Endothelial cell of umbilical vein (primary cell): ENCODE measurements at regions not wholly inside any gene's neighbourhood (a gene's known extent, or its start where the extent isn't known, plus 50 kb on each side); places are given as distances from the start of the nearest gene placed in this dataset.
"Not testable (repeated sequence)": the region's sequence is repeated elsewhere in the genome, so short reads cannot be mapped to it uniquely, and the experiment has no call there.

ENCODE experiments used
- BruUV-seq: library from RNA; stranded (reverse); fragments of 400-500 nt; replicated peaks from 2 replicates; lab custom pipeline; 2021; lab: Mats Ljungman, UMichigan
- CTCF ChIA-PET: fragments of 300-600, 350-600 bp; sonication (Branson Sonifier 250); formaldehyde crosslinking; loops from one replicate; lab custom pipeline; 2021; ENCODE audit warnings: antibody characterized with exemption, inconsistent platforms; lab: Charles Lee
- POLR2A ChIA-PET: fragments of 300-600, 350-600 bp; sonication (Branson Sonifier 250); formaldehyde crosslinking; loops from one replicate; lab custom pipeline; 2021; ENCODE audit warnings: antibody characterized with exemption, inconsistent platforms; lab: Charles Lee
- DNase-seq: peaks from one replicate; pipeline ENCODE4 v3.0.0-alpha.2; 2011; ENCODE audit warnings: low read depth, low spot score
- FAIRE-seq: peaks from 2 replicates; lab custom pipeline; 2011; peaks lifted over from hg19 to GRCh38; lab: Jason Lieb, UNC
- H2AFZ ChIP-seq: 2 replicates; pipeline ENCODE4 v1.6.0; 2012; ENCODE audit warnings: low read depth, low read length, control low read depth, inconsistent platforms
- H3K27ac ChIP-seq: 2 replicates; pipeline ENCODE4 v1.5.1; 2011; ENCODE audit warnings: low read depth, mild to moderate bottlenecking, control low read depth, low read length, moderate library complexity; ENCODE audit not compliant: insufficient read depth
- H3K27me3 ChIP-seq, 2 experiments: 2 replicates each; pipeline versions ENCODE4 v1.6.0 to v1.6.1; 2011; ENCODE audit warnings: low read length in 2 of 2, mixed read lengths in 1 of 2; ENCODE audit not compliant: control insufficient read depth in 2 of 2, insufficient read depth in 2 of 2
- H3K36me3 ChIP-seq, 2 experiments: 2 replicates in 1 of 2; 3 replicates in 1 of 2; pipeline ENCODE4 v1.5.1; 2011; ENCODE audit warnings: low read length in 2 of 2, mild to moderate bottlenecking in 1 of 2, moderate library complexity in 1 of 2; ENCODE audit not compliant: control insufficient read depth in 2 of 2, insufficient read depth in 2 of 2; ENCODE audit errors: extremely low read depth in 1 of 2
- H3K4me1 ChIP-seq: 3 replicates; pipeline ENCODE4 v1.5.1; 2011; ENCODE audit warnings: mild to moderate bottlenecking, low read length; ENCODE audit not compliant: control insufficient read depth, insufficient read depth; ENCODE audit errors: extremely low read depth
- H3K4me2 ChIP-seq: 2 replicates; pipeline ENCODE4 v1.6.1; 2011; ENCODE audit warnings: low read length, control low read depth, mixed read lengths; ENCODE audit not compliant: insufficient read depth
- H3K4me3 ChIP-seq, 3 experiments: fragments of 200-600 bp in 1 of 3; sonication (generic), shearing (Covaris generic) in 1 of 3; replicated peaks in 1 of 3; 2 replicates each; pipeline ENCODE4 v1.5.1; 2011 to 2016; ENCODE audit warnings: control low read depth in 3 of 3, low read length in 3 of 3, mild to moderate bottlenecking in 2 of 3, inconsistent platforms in 1 of 3, low read depth in 1 of 3, moderate library complexity in 1 of 3; ENCODE audit not compliant: insufficient read depth in 1 of 3
- H3K79me2 ChIP-seq: 2 replicates; pipeline ENCODE4 v1.6.0; 2012; ENCODE audit warnings: low read length, inconsistent platforms; ENCODE audit not compliant: control insufficient read depth, insufficient read depth
- H3K9ac ChIP-seq: replicated peaks from 2 replicates; pipeline ENCODE3; 2011; ENCODE audit warnings: low read length, control low read depth; ENCODE audit not compliant: insufficient read depth; ENCODE audit errors: extremely low read depth
- H3K9me1 ChIP-seq: replicated peaks from 3 replicates; pipeline ENCODE4 v1.6.0; 2011; ENCODE audit warnings: mild to moderate bottlenecking, low read length; ENCODE audit not compliant: control insufficient read depth, insufficient read depth; ENCODE audit errors: extremely low read depth
- H3K9me3 ChIP-seq: replicated peaks from 2 replicates; pipeline ENCODE4 v1.5.1; 2012; ENCODE audit warnings: low read length, inconsistent platforms; ENCODE audit not compliant: control insufficient read depth, insufficient read depth
- H4K20me1 ChIP-seq: replicated peaks from 2 replicates; pipeline ENCODE3; 2011; ENCODE audit warnings: mild to moderate bottlenecking, low read length; ENCODE audit not compliant: control insufficient read depth, insufficient read depth; ENCODE audit errors: extremely low read depth
- CTCF ChIP-seq, 2 donors: IDR thresholded peaks; 1 replicate in 1 of 2; 2 replicates in 1 of 2; pipeline ENCODE4 v1.5.1; 2011; ENCODE audit warnings: low read length in 2 of 2, mild to moderate bottlenecking in 2 of 2, moderate library complexity in 2 of 2, control low read depth in 1 of 2, inconsistent platforms in 1 of 2, low read depth in 1 of 2; ENCODE audit not compliant: insufficient read depth in 1 of 2; ENCODE audit errors: extremely low read depth in 1 of 2
- EZH2 ChIP-seq: IDR thresholded peaks from 2 replicates; pipeline ENCODE4 v1.6.1; 2012; ENCODE audit warnings: borderline replicate concordance, low read depth, mild to moderate bottlenecking, moderate library complexity, low read length, inconsistent platforms; ENCODE audit not compliant: severe bottlenecking
- FOS ChIP-seq: IDR thresholded peaks from 2 replicates; pipeline ENCODE4 v1.6.1; 2011; ENCODE audit warnings: mild to moderate bottlenecking, low read length, moderate library complexity, borderline replicate concordance; ENCODE audit not compliant: insufficient read depth
- GATA2 ChIP-seq: IDR thresholded peaks from 2 replicates; pipeline ENCODE4 v1.7.0; 2011; ENCODE audit warnings: low read depth, mild to moderate bottlenecking, moderate library complexity, mixed read lengths, low read length; ENCODE audit not compliant: insufficient read length, insufficient read depth
- JUN ChIP-seq: IDR thresholded peaks from 2 replicates; pipeline ENCODE4 v1.6.1; 2011; ENCODE audit warnings: borderline replicate concordance, low read depth; ENCODE audit not compliant: insufficient read length, insufficient read depth
- MAX ChIP-seq: IDR thresholded peaks from 2 replicates; pipeline ENCODE4 v1.6.1; 2011; ENCODE audit not compliant: insufficient read depth, insufficient read length
- MYC ChIP-seq: IDR thresholded peaks from one replicate; pipeline ENCODE4 v1.6.1; 2011; ENCODE audit warnings: mild to moderate bottlenecking, low read depth, low read length
- POLR2A ChIP-seq: IDR thresholded peaks from 2 replicates; pipeline ENCODE4 v1.6.1; 2012; ENCODE audit warnings: low read depth, mild to moderate bottlenecking, control low read depth, low read length
- POLR2AphosphoS5 ChIP-seq: IDR thresholded peaks from 2 replicates; pipeline ENCODE4 v1.6.1; 2012; ENCODE audit warnings: low read depth, mild to moderate bottlenecking, control low read depth, low read length, moderate library complexity; ENCODE audit not compliant: insufficient read depth
- dilution Hi-C: fragments of 300-500 bp; cut with MboI; formaldehyde crosslinking; loops from one replicate; pipeline ENCODE4 v1.15.0; 2019; ENCODE audit warnings: low sequenced_read_pairs; ENCODE audit not compliant: extremely low pct_ligation_motif_present
- intact Hi-C: fragments of 100-400 bp; cut with micrococcal nuclease; formaldehyde crosslinking; loops from one replicate; pipeline ENCODE4 v1.10.0; 2022

- BruUV-seq, result not testable (repeated sequence)
These were observed 269.4 kb upstream of the SLC16A7 start for GRCh38 chr12:59326457-59326856.

GRCh38 chr12:59322473-59322872, 273.4 kb upstream of the SLC16A7 start:
- H3K4me2 ChIP-seq, result no peak overlapping the region
- TF ChIP-seq JUN (no peak), MYC (no peak), POLR2AphosphoS5 (no peak), EZH2 (no peak), FOS (no peak), GATA2 (no peak), CTCF (IDR thresholded peaks at IDR 0.05; ENCODE audit: extremely low read depth in 1 of 2, insufficient read depth in 1 of 2, low read depth in 1 of 2, low read length in 2 of 2) (no peak), MAX (no peak), POLR2A (no peak)
- H3K27ac ChIP-seq, result no peak overlapping the region
- ChIA-PET CTCF (no interaction called here), POLR2A (no interaction called here)
- no peaks in the 10 kb centered on the region for H3K4me1 ChIP-seq
- H3K9me1 ChIP-seq, result no peaks in the 10 kb centered on the region
- no peaks in the 10 kb centered on the region for H4K20me1 ChIP-seq
- no peak overlapping the region for H3K9ac ChIP-seq
- dilution Hi-C loops (no loop called here), intact Hi-C loops (no loop called here)
- FAIRE-seq, result no peak
- no peak for DNase-seq
- H3K4me3 ChIP-seq, result no peak overlapping the region
- no peaks in the 10 kb centered on the region for H3K9me3 ChIP-seq
- H2AFZ ChIP-seq, result no peak overlapping the region
- H3K79me2 ChIP-seq, result no peaks in the 10 kb centered on the region
- H3K27me3 ChIP-seq, result no peaks in the 10 kb centered on the region
- BruUV-seq, result no TSS peak
- no peaks in the 10 kb centered on the region for H3K36me3 ChIP-seq

More at GRCh38 chr12:59326457-59326856, 269.4 kb upstream of the SLC16A7 start:
- H3K27me3 ChIP-seq, H2AFZ ChIP-seq, H3K9ac ChIP-seq, H3K4me2 ChIP-seq, H3K4me3 ChIP-seq, FAIRE-seq, intact Hi-C loops, H3K27ac ChIP-seq, H3K79me2 ChIP-seq, H3K36me3 ChIP-seq, DNase-seq, H3K4me1 ChIP-seq, dilution Hi-C loops, H4K20me1 ChIP-seq, POLR2A ChIA-PET, H3K9me3 ChIP-seq, CTCF ChIA-PET, H3K9me1 ChIP-seq: not testable (repeated sequence)
